ENCODE measurements at regions not wholly inside any gene's neighbourhood (a gene's known extent, or its start where the extent isn't known, plus 50 kb on each side); places are given as distances from the start of the nearest gene placed in this dataset.

DNA sequence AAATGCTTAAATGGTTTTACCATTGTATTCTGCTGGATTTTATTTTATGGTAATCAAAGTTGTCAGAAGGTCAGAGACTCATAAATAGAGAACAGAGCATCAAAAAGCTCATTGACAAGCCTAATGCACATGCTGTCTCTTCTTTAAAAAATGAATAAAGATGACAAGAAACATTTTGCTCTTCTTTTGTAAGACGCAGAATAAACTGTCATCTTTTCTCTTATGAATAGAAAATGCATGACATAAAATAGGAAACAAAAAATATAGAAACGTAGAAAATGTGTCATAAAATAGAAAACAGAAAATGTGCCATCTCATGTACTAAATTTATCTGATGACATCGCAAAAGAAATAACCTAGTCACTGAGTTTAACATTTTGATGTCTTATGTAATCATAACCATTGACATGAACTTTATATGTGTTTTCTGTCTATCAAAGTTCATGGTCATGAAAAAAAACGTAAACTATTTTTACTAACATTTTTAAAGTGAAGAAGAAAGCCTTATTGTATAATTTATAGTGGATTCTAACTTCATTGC lies 484.1 kb downstream of the TRIML1 start:
- no peak for DNase-seq (ENCODE audit: low read depth)
- no peak overlapping the region for H3K4me3 ChIP-seq (ENCODE audit: low read depth, low read length)
- TF ChIP-seq, protein P1, sequence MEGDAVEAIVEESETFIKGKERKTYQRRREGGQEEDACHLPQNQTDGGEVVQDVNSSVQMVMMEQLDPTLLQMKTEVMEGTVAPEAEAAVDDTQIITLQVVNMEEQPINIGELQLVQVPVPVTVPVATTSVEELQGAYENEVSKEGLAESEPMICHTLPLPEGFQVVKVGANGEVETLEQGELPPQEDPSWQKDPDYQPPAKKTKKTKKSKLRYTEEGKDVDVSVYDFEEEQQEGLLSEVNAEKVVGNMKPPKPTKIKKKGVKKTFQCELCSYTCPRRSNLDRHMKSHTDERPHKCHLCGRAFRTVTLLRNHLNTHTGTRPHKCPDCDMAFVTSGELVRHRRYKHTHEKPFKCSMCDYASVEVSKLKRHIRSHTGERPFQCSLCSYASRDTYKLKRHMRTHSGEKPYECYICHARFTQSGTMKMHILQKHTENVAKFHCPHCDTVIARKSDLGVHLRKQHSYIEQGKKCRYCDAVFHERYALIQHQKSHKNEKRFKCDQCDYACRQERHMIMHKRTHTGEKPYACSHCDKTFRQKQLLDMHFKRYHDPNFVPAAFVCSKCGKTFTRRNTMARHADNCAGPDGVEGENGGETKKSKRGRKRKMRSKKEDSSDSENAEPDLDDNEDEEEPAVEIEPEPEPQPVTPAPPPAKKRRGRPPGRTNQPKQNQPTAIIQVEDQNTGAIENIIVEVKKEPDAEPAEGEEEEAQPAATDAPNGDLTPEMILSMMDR (IDR thresholded peaks at IDR 0.05; ENCODE audit: insufficient read depth, low read depth, low read length, missing control alignments): no peak

DNA sequence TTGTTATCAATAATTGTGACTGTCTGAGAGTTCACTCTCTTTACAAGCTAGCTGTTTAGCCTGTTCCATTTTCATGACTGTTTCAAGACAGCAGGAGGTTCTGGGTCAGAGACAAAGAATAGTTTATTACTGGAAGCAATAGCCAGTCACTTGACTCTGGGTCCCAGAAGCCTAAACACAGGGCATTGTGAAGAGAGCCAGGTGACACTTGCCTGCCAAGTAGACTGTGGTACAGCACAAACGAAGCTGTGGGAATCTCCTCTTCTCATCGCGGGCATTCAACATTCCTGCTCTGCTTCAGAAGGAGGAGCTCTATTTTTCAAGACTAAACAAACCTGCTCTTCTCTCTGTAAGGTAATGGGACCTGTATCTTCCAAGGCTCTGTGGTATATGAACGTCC lies 485.1 kb downstream of the TRIML1 start:
- H3K4me3 ChIP-seq (ENCODE audit: low read depth, low read length): no peak overlapping the region
- DNase-seq (ENCODE audit: low read depth): no peak
- TF ChIP-seq, protein P1 (IDR thresholded peaks at IDR 0.05; ENCODE audit: insufficient read depth, low read depth, low read length, missing control alignments): no peak

DNA sequence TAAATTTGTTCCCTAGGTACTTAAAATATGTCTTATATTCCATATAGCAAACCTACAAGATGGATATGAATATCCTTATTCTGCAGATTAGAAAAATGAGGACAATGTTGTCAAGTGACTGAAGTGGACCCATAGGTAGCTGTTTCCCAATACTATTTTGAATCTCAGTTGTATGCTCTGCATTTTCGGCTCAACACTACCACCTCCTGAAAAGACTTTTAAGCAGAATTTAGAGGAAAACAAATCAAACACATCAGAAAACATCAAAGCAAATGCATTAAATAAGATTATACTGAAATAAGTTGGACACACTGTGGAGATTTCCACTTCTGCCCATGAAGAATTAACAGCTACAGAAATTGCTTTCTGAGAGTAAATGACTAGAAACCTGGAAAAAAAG lies 488.7 kb downstream of the TRIML1 start:
- TF ChIP-seq, protein P1 (IDR thresholded peaks at IDR 0.05; ENCODE audit: insufficient read depth, low read depth, low read length, missing control alignments): no peak
- no peak for DNase-seq (ENCODE audit: low read depth)
- H3K4me3 ChIP-seq (ENCODE audit: low read depth, low read length): no peak overlapping the region

DNA sequence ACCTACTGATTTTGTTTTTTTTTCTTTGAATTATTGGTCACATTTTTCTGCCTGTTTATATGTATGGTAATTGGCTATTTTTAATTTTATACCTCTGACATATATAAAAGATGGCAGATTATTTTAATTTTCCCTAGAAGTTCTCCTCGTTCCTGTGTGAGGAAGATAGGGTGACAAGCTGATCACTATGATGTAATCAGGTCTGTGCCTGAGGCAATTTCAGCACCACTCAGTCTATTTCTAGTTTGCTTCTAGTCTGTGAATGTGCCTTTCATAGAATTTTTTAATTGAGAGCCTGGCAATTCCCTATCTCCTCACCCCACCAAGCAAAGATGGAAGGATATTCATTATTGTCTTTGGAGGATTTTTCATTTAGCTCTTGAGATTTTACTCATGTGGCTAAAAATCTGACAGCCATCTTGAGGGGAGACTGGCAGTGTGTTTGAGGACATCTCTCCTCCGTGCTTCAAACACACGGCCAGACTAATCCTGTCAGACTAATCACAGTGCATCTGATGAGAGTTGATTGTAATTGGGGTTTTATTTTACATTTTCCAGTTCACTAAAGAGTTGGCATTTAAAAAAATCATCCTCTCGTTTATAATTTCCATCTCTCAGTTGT lies 500.3 kb downstream of the TRIML1 start:
- no peak for DNase-seq (ENCODE audit: low read depth)
- no peak overlapping the region for H3K4me3 ChIP-seq (ENCODE audit: low read depth, low read length)
- TF ChIP-seq, protein P1 (IDR thresholded peaks at IDR 0.05; ENCODE audit: insufficient read depth, low read depth, low read length, missing control alignments): no peak

DNA sequence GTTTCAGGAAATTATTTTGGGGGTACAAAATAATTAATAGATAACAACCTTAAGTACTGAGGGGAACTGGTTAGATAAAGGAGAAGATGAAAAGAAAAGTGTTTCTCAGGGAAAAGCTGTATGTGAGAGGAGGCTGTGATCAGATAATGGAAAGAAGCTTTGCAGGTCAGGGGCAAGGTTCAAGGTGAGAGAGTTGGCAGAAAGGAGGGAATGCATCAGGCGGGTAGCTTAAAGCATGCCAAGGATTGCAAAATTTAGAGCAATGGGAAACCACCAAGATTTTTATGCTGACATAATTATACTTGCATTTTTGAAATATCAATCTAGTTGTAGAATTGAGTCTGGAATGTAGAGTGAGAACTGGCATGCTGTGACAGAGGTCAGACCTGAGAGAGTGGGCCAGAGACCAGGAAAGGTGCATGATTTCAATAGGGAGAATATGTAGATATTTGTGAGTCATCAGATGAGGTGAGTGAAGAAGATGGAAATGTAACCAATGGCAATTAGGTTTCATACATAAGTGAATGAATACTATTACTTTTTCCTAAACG lies 508.7 kb downstream of the TRIML1 start:
- no peak overlapping the region for H3K4me3 ChIP-seq (ENCODE audit: low read depth, low read length)
- no peak for DNase-seq (ENCODE audit: low read depth)
- TF ChIP-seq, protein P1 (IDR thresholded peaks at IDR 0.05; ENCODE audit: insufficient read depth, low read depth, low read length, missing control alignments): no peak

DNA sequence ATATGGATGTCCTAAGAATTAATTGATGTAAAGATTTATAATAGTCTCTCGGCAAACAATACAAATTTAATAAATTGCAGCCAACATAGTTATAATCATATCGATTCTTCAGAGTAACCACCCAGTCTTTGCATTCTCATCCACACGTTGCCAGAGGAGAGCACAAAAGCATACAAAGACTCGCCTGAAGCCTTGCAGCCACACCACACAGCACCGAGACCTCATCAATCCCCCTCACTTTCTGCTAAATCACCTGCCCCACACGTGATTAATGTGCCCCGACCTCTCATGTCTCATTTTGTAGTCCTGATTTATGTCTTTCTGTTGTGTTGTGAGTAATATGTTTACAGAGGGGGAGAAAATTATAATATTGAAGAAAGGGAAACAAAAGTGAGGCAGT lies 510.4 kb downstream of the TRIML1 start:
- H3K4me3 ChIP-seq (ENCODE audit: low read depth, low read length): no peak overlapping the region
- no peak for DNase-seq (ENCODE audit: low read depth)
- TF ChIP-seq, protein P1 (IDR thresholded peaks at IDR 0.05; ENCODE audit: insufficient read depth, low read depth, low read length, missing control alignments): no peak

DNA sequence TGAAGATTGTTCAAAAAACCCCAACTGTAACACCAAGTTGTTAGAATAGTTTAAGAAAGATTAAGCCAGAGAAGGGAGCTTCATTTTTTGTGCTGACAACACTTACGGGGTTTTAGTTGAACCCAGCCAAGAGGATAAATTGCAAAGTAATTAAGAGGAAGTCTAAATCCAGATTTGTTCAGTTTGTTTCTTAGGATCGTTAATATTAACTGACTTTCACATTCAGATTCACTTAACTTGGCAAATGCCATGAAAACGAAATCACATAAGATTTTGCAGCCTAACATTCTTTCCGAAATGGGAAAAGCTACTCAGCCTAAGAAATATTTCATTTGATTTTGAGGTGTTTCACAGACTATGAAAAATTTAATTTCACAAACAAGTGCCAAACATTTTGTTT lies 511.3 kb downstream of the TRIML1 start:
- TF ChIP-seq, protein P1 (IDR thresholded peaks at IDR 0.05; ENCODE audit: insufficient read depth, low read depth, low read length, missing control alignments): no peak
- no peak for DNase-seq (ENCODE audit: low read depth)

More for the DNA sequence above, 511.3 kb downstream of the TRIML1 start:
- H3K4me3 ChIP-seq (ENCODE audit: low read depth, low read length): no peak overlapping the region
